Small intestine (tissue), 7 donors: ENCODE measurements at regions not wholly inside any gene's neighbourhood (a gene's known extent, or its start where the extent isn't known, plus 50 kb on each side); places are given as distances from the start of the nearest gene placed in this dataset.
"Not testable (repeated sequence)": the region's sequence is repeated elsewhere in the genome, so short reads cannot be mapped to it uniquely, and the experiment has no call there.

Experiments
- DNase-seq, 2 donors: peaks; one replicate each; pipeline versions ENCODE4 v3.0.0 to v3.0.0-alpha.2; 2013
- FAIRE-seq: peaks from 2 replicates; lab custom pipeline; 2012; peaks lifted over from hg19 to GRCh38; lab: Jason Lieb, UNC
- H3K27ac ChIP-seq, 3 donors: one replicate each; pipeline ENCODE4 v1.5.1; 2013; ENCODE audit warnings: low read length in 2 of 3, mild to moderate bottlenecking in 2 of 3, control low read depth in 1 of 3, inconsistent platforms in 1 of 3, low read depth in 1 of 3, moderate library complexity in 1 of 3
- H3K27me3 ChIP-seq, 3 donors: one replicate each; pipeline ENCODE4 v1.6.1; 2013; ENCODE audit warnings: low read length in 3 of 3, inconsistent platforms in 1 of 3; ENCODE audit not compliant: control insufficient read depth in 3 of 3, insufficient read depth in 3 of 3
- H3K36me3 ChIP-seq, 3 donors: one replicate each; pipeline ENCODE4 v1.6.1; 2013; ENCODE audit warnings: low read length in 3 of 3, inconsistent platforms in 1 of 3, low read depth in 1 of 3, mild to moderate bottlenecking in 1 of 3, moderate library complexity in 1 of 3; ENCODE audit not compliant: control insufficient read depth in 3 of 3, insufficient read depth in 2 of 3
- H3K4me1 ChIP-seq, 3 donors: one replicate each; pipeline ENCODE4 v1.6.1; 2013; ENCODE audit warnings: low read length in 2 of 3, inconsistent platforms in 1 of 3, low read depth in 1 of 3, mild to moderate bottlenecking in 1 of 3, moderate library complexity in 1 of 3; ENCODE audit not compliant: control insufficient read depth in 3 of 3, insufficient read depth in 2 of 3
- H3K4me3 ChIP-seq, 3 donors: one replicate each; pipeline ENCODE4 v1.5.1; 2013; ENCODE audit warnings: low read length in 3 of 3, control low read depth in 1 of 3, inconsistent platforms in 1 of 3, low read depth in 1 of 3, mild to moderate bottlenecking in 1 of 3, moderate library complexity in 1 of 3
- H3K9me3 ChIP-seq, 2 donors: one replicate each; pipeline ENCODE4 v1.6.1; 2013; ENCODE audit warnings: low read depth in 1 of 2, low read length in 1 of 2; ENCODE audit not compliant: control insufficient read depth in 2 of 2, insufficient read depth in 1 of 2
- whole genome bisulfite sequencing, 3 donors: extraction: QIAGEN DNeasy Blood & Tissue Kit; methylation state at CpG; one replicate each; pipeline ENCODE4 v1.1.7; 2013; 5-methylcytosine and 5-hydroxymethylcytosine counted together
- donor health status: healthy with polysubstance abuse.
- donor health status: control.
- donor health status: control.
- donor health status: Bipolar disorder and iron deficiency.
- donor health status: healthy.

DNA sequence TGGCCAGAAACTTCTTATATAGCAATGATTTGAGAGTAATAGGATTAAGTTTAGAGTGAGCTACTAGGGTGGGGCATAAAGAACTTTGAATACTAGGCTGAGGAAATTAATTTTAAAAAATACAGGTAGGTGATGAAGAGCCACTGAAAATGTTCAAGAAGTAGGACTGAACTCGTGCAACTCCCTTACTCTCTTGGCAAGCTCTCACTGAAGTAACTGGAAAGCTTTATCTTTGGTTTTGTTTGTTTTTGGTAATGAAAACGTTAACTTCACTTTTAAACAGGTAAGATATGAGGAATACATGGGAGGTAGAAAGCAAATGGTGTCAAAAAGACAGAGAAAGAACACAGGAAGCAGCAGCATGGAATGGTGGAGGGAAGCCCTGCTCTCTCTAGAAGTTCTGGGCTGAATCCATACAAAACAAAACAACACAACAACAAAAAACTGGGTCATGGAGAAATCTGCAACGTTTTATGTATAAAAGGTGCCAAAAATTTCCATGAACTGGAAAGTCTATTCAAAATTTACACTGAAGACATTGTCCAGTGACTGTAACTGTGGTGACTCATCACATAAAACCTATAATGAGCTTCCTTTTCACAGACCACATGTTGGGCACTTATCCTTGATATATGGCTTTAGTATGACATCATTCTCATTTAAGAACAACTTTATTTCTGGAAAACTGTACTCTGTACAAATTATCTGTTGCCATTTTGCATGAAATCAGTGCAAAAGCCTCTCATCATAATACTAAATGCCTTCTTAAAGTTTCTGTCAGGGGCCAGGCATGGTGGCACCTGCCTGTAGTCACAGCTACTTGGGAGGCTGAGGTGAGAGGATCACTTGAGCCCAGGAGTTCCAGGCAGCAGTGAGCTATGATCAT lies 91.2 kb upstream of the CHD1 start:
- FAIRE-seq (no peak), DNase-seq (peak; percentile 78 to 81)
- Histone ChIP-seq H3K27me3 (no peaks in the 10 kb centered on the region), H3K4me3 (no peak overlapping the region), H3K27ac (peak overlapping the region; percentile 80 to 87 (median 84)), H3K4me1 (peaks cover 3 to 27% (median 3%) of the 10 kb centered on the region in 3 donors), H3K9me3 (peaks cover 0 to 4% of the 10 kb centered on the region in 2 donors), H3K36me3 (no peaks in the 10 kb centered on the region)
- 7 to 27% (median 9%) methylated on average over 3 of the region's 3 CpGs for WGBS, 3 donors

DNA sequence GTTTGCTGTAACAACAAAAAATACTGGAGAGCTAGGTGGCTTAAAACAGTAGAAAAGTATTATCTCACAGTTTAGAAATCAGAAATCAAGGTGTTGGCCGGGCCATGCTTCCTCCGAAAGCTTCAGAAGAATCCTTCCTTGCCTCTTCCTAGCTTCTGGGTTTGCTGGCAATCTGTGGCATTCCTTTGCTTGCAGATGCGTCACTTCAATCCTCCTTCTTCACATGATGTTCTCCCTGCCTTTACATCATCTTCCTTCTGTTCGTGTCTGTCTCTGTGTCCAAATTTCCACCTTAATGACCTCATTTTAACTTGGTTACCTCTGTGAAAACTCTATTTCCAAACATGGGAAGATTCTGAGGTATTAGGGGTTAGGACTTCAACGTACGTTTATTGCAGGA lies 90.4 kb upstream of the CHD1 start:
- Histone ChIP-seq H3K4me1 (peaks cover 3 to 21% (median 3%) of the 10 kb centered on the region in 3 donors), H3K36me3 (no peaks in the 10 kb centered on the region), H3K4me3 (no peak overlapping the region), H3K9me3 (peaks cover 0 to 7% of the 10 kb centered on the region in 2 donors), H3K27ac (peak overlapping the region in 1 of 3 donors; percentile 80), H3K27me3 (no peaks in the 10 kb centered on the region)
- FAIRE-seq (no peak), DNase-seq (no peak)
- 88 to 91% (median 89%) methylated on average over 6 of the region's 6 CpGs for WGBS, 3 donors

DNA sequence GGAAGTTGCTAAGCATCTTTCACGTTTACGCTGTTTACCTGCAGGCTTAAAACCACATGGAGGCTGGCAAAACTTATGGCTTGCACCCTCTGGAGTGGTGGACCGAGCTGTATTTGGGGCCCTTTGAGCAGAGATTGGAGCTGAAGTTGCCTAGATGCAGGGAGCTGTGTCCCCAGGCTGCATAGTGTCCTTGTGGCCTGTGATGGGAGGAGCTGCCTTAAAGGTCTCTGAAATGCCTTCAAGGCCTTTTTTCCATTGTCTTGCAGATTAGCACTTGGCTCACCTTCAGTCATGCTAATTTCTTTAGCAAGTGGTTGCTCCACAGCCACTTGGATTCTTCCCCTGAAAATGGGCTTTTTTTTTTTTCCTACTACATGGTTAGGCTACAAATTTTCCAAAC lies 81.5 kb upstream of the CHD1 start:
- Histone ChIP-seq H3K4me3 (no peak overlapping the region), H3K4me1 (no peaks in the 10 kb centered on the region), H3K27ac (no peak overlapping the region), H3K36me3 (no peaks in the 10 kb centered on the region), H3K27me3 (no peaks in the 10 kb centered on the region), H3K9me3 (peaks cover 0 to 14% of the 10 kb centered on the region in 2 donors)
- FAIRE-seq (no peak), DNase-seq (no peak)
- WGBS, 3 donors: 76 to 95% methylated on average over 3 of the region's 3 CpGs; no CpG with 5 or more reads in 1 of the 3 donors

DNA sequence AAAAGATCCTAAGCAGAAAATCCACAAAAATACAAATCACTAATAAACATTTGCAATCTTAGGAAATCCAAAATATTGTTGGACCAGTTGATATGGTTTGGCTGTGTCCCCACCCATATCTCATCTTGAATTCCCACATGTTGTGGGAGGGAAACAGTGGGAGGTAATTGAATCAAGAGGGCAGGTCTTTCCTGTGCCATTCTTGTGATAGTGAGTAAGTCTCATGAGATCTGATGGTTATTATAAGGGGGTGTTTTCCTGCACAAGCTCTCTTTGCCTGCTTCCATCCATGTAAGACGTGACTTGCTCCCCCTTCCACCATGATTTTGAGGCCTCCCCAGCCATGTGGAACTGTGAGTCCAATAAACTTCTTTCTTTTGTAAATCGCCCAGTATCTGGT lies 79.2 kb upstream of the CHD1 start:
- WGBS, 3 donors: 85 to 87% (median 85%) methylated on average over 2 of the region's 2 CpGs
- H3K27ac ChIP-seq, DNase-seq, FAIRE-seq, H3K9me3 ChIP-seq, H3K4me1 ChIP-seq, H3K4me3 ChIP-seq, H3K36me3 ChIP-seq, H3K27me3 ChIP-seq: not testable (repeated sequence)

DNA sequence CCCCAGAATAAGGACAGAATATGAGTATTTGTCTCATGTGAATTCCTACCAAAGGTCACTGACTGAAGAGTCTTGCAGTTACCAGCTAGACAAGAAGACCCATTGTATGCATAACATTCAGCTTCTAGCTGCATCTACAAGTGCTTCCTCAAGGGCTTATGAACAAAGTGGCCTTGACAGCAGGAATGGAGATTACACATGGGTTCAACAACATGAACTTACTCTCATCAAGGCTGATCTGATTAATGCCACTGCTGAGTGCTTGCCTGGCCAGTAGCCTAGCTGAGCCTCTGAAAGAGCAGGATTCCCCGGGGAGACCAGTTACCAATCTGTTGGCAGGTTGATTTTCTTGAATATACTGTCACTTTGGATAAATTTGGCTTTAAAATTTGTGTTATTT lies 76.7 kb upstream of the CHD1 start:
- no peak for FAIRE-seq

DNA sequence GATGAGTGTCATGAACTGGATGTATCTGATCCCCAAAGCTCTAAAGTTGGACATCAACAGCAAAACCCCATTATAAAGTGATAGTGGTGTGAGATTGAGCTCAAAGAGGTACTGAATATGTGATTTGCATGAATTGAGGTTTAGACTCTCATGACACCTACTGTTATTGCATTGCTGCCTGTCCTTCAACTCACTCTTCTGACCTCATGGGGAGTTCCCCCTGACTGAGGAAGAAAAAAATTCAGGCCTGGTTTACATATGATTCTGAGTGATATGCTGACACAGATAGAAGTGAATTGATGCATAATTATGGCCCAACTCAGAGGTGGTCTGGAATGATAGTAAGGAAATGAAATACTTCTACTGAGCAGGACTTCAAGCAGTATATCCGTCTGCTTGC lies 76.2 kb upstream of the CHD1 start:
- no peaks in the 10 kb centered on the region for H3K4me1 ChIP-seq
- no peaks in the 10 kb centered on the region for H3K36me3 ChIP-seq
- DNase-seq (no peak), FAIRE-seq (no peak)
- H3K9me3 ChIP-seq: peaks cover 0 to 3% of the 10 kb centered on the region in 2 donors
- no peaks in the 10 kb centered on the region for H3K27me3 ChIP-seq
- WGBS, 3 donors: 58 to 91% (median 58%) methylated on average over 1 of the region's 1 CpG
- no peak overlapping the region for H3K4me3 ChIP-seq
- no peak overlapping the region for H3K27ac ChIP-seq

More for the DNA sequence above, 76.7 kb upstream of the CHD1 start:
- Histone ChIP-seq H3K27me3 (no peaks in the 10 kb centered on the region), H3K4me3 (no peak overlapping the region), H3K27ac (no peak overlapping the region), H3K36me3 (no peaks in the 10 kb centered on the region), H3K9me3 (peaks cover 0 to 3% of the 10 kb centered on the region in 2 donors), H3K4me1 (no peaks in the 10 kb centered on the region)
- 71 to 82% (median 79%) methylated on average over 1 of the region's 1 CpG for WGBS, 3 donors
- no peak for DNase-seq

DNA sequence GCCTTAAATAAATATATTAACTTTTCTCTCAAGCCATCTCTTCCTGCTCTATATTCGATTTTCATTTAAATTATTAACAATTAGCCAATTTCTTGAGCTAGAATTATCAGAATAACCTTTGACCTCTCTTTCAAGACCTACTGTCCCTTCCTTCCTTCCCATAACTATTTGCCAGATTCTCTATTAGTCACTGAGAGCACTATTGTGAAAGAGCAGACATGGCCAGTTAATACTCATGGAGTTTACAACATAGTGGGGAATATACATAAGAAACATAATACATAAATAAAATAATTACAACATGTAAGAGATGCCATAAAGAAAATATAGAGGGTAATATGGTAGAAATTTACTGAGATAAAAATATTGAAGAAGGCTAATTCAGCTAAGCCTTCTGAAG lies 72.1 kb upstream of the CHD1 start:
- no peak overlapping the region for H3K27ac ChIP-seq
- no peaks in the 10 kb centered on the region for H3K27me3 ChIP-seq
- FAIRE-seq (no peak), DNase-seq (peak in 1 of 2 donors; percentile 49)
- H3K9me3 ChIP-seq: no peaks in the 10 kb centered on the region
- 24 to 51% (median 38%) methylated on average over 1 of the region's 1 CpG for WGBS, 3 donors
- no peaks in the 10 kb centered on the region for H3K36me3 ChIP-seq
- H3K4me3 ChIP-seq: no peak overlapping the region
- no peaks in the 10 kb centered on the region for H3K4me1 ChIP-seq

DNA sequence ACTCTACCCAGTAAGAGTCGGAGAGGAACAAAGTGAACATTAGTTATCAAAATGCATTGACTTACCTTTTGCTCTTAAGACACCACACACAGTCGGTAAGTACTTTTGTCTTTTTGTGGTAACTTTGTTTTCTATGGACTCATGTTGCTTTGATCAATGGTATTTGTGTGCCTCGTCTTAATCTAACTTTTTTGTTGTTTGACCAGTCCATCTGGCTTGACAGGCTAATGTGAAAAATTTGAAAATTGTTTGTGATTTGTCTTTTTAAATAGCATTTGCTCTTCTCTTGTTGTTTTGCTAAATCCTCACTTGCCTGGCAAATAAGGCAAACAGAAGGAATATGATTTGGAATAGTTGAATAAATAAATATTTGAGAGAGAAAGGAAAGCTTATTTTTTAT lies 71.4 kb upstream of the CHD1 start:
- DNase-seq (no peak), FAIRE-seq (no peak)
- WGBS, 3 donors: 81 to 88% (median 82%) methylated on average over 3 of the region's 3 CpGs
- no peaks in the 10 kb centered on the region for H3K9me3 ChIP-seq
- H3K27ac ChIP-seq: no peak overlapping the region
- no peak overlapping the region for H3K4me3 ChIP-seq
- no peaks in the 10 kb centered on the region for H3K4me1 ChIP-seq
- no peaks in the 10 kb centered on the region for H3K36me3 ChIP-seq
- H3K27me3 ChIP-seq: no peaks in the 10 kb centered on the region
